K562 (cell line): ENCODE measurements at regions not wholly inside any gene's neighbourhood (a gene's known extent, or its start where the extent isn't known, plus 50 kb on each side); places are given as distances from the start of the nearest gene placed in this dataset.

ENCODE experiments used
- ASH1L ChIP-seq: fragments of 450-650 bp; IDR thresholded peaks from 2 replicates; pipeline ENCODE4 v1.6.1; 2018; ENCODE audit warnings: borderline replicate concordance, mild to moderate bottlenecking, low read depth; ENCODE audit not compliant: partially characterized antibody
- CC2D1A ChIP-seq: fragments of 450-650 bp; IDR thresholded peaks from 2 replicates; pipeline ENCODE4 v1.6.1; 2017; ENCODE audit warnings: mild to moderate bottlenecking
- E4F1 ChIP-seq: fragments of 250-450 bp; sonication (Bioruptor Pico); IDR thresholded peaks from 2 replicates; pipeline ENCODE4 v1.5.0; 2021; ENCODE audit warnings: mild to moderate bottlenecking, borderline replicate concordance
- ELF2 ChIP-seq: fragments of 250-450 bp; sonication (Bioruptor Pico); IDR thresholded peaks from 2 replicates; pipeline ENCODE4 v1.5.0; 2021; ENCODE audit warnings: mild to moderate bottlenecking
- ERF ChIP-seq: fragments of 450-650 bp; formaldehyde crosslinking; IDR thresholded peaks from 2 replicates; pipeline ENCODE4 v1.4.0; 2020; ENCODE audit warnings: mild to moderate bottlenecking, mixed read lengths
- FOS ChIP-seq: IDR thresholded peaks from 3 replicates; pipeline ENCODE4 v1.6.1; 2011; ENCODE audit not compliant: insufficient read length; ENCODE audit errors: extremely low read depth
- GTF2F1 ChIP-seq: IDR thresholded peaks from 2 replicates; pipeline ENCODE4 v1.6.1; 2011; ENCODE audit warnings: low read depth, low read length, improper control_type of control experiment
- HINFP ChIP-seq: fragments of 450-650 bp; conservative IDR thresholded peaks from 2 replicates; pipeline ENCODE4 v1.6.1; 2016; ENCODE audit warnings: missing genetic modification characterization, low read depth, mild to moderate bottlenecking, control low read depth, missing compliant biosample characterization
- NFIX ChIP-seq: fragments of 250-450 bp; sonication (Bioruptor Pico); IDR thresholded peaks from 2 replicates; pipeline ENCODE4 v1.4.0; 2020; ENCODE audit warnings: low read depth, mild to moderate bottlenecking, moderate library complexity
- POLR2A ChIP-seq: fragments of 450-650 bp; conservative IDR thresholded peaks from 2 replicates; pipeline ENCODE4 v1.6.1; 2016
- SAFB ChIP-seq: fragments of 200-400 bp; formaldehyde crosslinking; IDR thresholded peaks from 2 replicates; pipeline ENCODE4 v1.6.1; 2017; ENCODE audit warnings: low read depth, low read length, borderline replicate concordance
- SMAD4 ChIP-seq: fragments of 250-450 bp; sonication (Bioruptor Pico); conservative IDR thresholded peaks from 2 replicates; pipeline ENCODE4 v1.8.0; 2021; ENCODE audit warnings: inconsistent platforms, mild to moderate bottlenecking, moderate library complexity
- ZFP36 ChIP-seq: fragments of 150-350 bp; IDR thresholded peaks from 2 replicates; pipeline ENCODE4 v1.6.1; 2018; ENCODE audit warnings: low read length, low read depth; ENCODE audit not compliant: partially characterized antibody
- ZKSCAN8 ChIP-seq: fragments of 200-800 bp; sonication (Bioruptor generic); IDR thresholded peaks from 2 replicates; pipeline ENCODE4 v1.6.1; 2016; ENCODE audit warnings: missing genetic modification characterization, missing compliant biosample characterization
- ZNF212 ChIP-seq: fragments of 450-650 bp; formaldehyde crosslinking; IDR thresholded peaks from 2 replicates; pipeline ENCODE4 v1.4.0; 2020; ENCODE audit warnings: mild to moderate bottlenecking
- ZNF592 ChIP-seq: fragments of 450-650 bp; IDR thresholded peaks from 2 replicates; pipeline ENCODE4 v1.6.1; 2017; ENCODE audit warnings: antibody characterized with exemption, mild to moderate bottlenecking
- ZNF668 ChIP-seq: fragments of 250-450 bp; sonication (Bioruptor Pico); IDR thresholded peaks from 2 replicates; pipeline ENCODE4 v1.8.0; 2022; ENCODE audit warnings: mild to moderate bottlenecking, inconsistent platforms
- ZNF717 ChIP-seq: fragments of 250-450 bp; sonication (Bioruptor Pico); IDR thresholded peaks from 2 replicates; pipeline ENCODE4 v1.5.0; 2021
- ZSCAN29 ChIP-seq: fragments of 450-650 bp; IDR thresholded peaks from 2 replicates; pipeline ENCODE4 v1.6.1; 2017
- TF ChIP-seq, protein P1 (sequence below): fragments of 250-450 bp; sonication (Bioruptor Pico); IDR thresholded peaks from 2 replicates; pipeline ENCODE4 v1.4.0; 2020; ENCODE audit warnings: mild to moderate bottlenecking, moderate library complexity

DNA sequence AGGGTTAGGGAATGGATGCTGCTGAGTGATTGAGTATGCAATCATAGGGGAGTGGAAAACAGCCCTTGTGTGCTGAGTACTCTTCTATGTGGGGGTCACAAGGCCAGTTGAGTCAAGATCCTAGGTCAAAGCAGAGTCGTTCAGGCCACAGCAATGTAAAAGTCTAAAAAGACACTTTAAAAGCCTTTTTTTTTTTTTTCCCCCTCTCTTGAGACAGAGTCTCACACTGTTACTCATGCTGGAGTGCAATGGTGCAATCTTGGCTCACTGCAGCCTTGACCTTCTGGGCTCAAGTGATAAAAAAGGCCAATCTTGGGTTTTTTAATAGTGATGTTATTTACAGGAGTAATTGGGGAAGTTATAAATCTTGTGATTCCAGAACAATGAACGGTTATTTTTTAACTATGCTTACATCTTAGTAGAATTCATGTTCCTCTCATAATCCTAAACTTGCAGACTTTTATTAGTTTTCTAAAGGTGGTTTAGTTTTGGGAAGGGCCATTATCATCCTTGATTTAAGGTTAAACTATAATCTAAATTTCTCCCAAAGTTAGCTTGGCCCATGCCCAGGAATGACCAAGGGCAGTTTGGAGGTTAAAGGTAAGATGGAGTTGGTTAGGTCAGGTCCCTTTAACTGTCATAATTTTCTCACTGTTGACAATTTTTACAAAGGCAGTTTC is 82.2 kb upstream of the BMP2K start (continued):
- TF ChIP-seq E4F1 (peak; percentile 87; the same call in 1 of the 2 replicates), GTF2F1 (no peak), POLR2A (no peak), ELF2 (CRISPR knock-in tag) (peak; percentile 93), NFIX (CRISPR knock-in tag) (peak; percentile 51), ZNF212 (CRISPR knock-in tag) (peak; percentile 93), ZNF717 (CRISPR knock-in tag) (peak; percentile 89; the same call in 1 of the 2 replicates), HINFP (peak; percentile 83), FOS (no peak), ZSCAN29 (no peak), CC2D1A (0 out of 2 replicates have a peak, but pooled peaks have one; percentile 27), ASH1L (no peak), ZNF592 (peak; percentile 99), ZNF668 (peak; percentile 97), SAFB (no peak), ZKSCAN8 (CRISPR knock-in tag) (peak; percentile 84), ZFP36 (no peak), SMAD4 (CRISPR knock-in tag) (peak; percentile 99), ERF (CRISPR knock-in tag) (peak; percentile 99)
- TF ChIP-seq, protein P1, sequence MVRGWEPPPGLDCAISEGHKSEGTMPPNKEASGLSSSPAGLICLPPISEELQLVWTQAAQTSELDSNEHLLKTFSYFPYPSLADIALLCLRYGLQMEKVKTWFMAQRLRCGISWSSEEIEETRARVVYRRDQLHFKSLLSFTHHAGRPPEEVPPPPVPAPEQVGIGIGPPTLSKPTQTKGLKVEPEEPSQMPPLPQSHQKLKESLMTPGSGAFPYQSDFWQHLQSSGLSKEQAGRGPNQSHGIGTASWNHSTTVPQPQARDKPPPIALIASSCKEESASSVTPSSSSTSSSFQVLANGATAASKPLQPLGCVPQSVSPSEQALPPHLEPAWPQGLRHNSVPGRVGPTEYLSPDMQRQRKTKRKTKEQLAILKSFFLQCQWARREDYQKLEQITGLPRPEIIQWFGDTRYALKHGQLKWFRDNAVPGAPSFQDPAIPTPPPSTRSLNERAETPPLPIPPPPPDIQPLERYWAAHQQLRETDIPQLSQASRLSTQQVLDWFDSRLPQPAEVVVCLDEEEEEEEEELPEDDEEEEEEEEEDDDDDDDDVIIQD (CRISPR knock-in tag), result peak; percentile 94
